ENCODE measurements at regions not wholly inside any gene's neighbourhood (a gene's known extent, or its start where the extent isn't known, plus 50 kb on each side); places are given as distances from the start of the nearest gene placed in this dataset.
"Not testable (repeated sequence)": the region's sequence is repeated elsewhere in the genome, so short reads cannot be mapped to it uniquely, and the experiment has no call there.

- no peak overlapping the region for H3K27ac ChIP-seq
- H3K9me3 ChIP-seq, result no peaks in the 10 kb centered on the region
- no peaks in the 10 kb centered on the region for H3K4me1 ChIP-seq
- DNase-seq, result no peak
- TF ChIP-seq CTCF (IDR thresholded peaks at IDR 0.05), result no peak
- no peak for TF ChIP-seq POLR2A (IDR thresholded peaks at IDR 0.05)
- H3K36me3 ChIP-seq, result no peaks in the 10 kb centered on the region
- no peaks in the 10 kb centered on the region for H3K27me3 ChIP-seq
- no peak overlapping the region for H3K4me3 ChIP-seq
- intact Hi-C loops (cut with DNase I; ENCODE audit: low total_unique reads), result no loop called here
These were observed 322.1 kb downstream of the FAM170A start for GRCh38 chr5:119951330-119951934.

DNA sequence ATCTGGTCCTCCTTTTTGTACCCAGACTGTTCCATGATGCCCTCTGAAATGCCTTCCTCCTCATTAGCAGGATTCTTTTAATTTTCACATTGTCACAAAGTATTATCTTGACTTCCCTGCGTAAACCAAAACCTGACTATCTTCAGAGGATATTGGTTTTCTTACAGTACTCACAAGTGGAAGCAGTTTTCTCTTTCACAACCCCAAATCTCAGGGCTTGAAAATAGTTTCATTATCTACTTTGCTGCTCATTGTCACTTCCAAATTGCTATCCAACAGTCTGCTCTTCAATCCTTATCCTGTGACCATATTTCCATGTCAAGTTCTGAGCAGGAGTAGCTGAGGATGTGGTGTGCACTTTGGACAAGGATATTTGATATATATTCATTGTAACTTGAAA lies 324.1 kb downstream of the FAM170A start:
- H3K27ac ChIP-seq, result no peak overlapping the region
- intact Hi-C loops (cut with DNase I; ENCODE audit: low total_unique reads), result no loop called here
- no peaks in the 10 kb centered on the region for H3K4me1 ChIP-seq

DNA sequence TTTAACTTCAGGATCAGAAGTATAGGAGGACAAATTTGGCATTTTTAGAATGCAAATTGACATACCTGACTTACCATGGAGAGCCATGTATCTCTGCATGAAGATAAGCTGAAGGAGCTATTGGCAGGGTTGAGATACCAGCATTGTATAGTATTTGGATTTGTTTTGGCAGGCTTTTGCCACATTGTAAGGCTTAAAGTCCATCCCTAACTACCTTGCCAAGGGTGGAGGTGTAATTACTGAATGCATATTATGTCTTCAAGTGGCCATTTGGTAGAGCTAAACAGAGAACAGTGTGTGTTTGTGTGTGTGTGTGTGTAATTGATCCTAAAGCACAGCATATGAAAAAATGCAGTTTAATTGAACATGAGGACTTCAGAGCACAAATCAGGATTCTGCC lies 324.7 kb downstream of the FAM170A start:
- TF ChIP-seq POLR2A (IDR thresholded peaks at IDR 0.05), result no peak
- intact Hi-C loops (cut with DNase I; ENCODE audit: low total_unique reads), result no loop called here
- no peaks in the 10 kb centered on the region for H3K27me3 ChIP-seq

More for the DNA sequence above, 324.1 kb downstream of the FAM170A start:
- H3K9me3 ChIP-seq, result no peaks in the 10 kb centered on the region
- no peak for DNase-seq
- no peak overlapping the region for H3K4me3 ChIP-seq
- no peaks in the 10 kb centered on the region for H3K27me3 ChIP-seq
- no peaks in the 10 kb centered on the region for H3K36me3 ChIP-seq
- TF ChIP-seq POLR2A (IDR thresholded peaks at IDR 0.05) (no peak), CTCF (IDR thresholded peaks at IDR 0.05) (no peak)

GRCh38 chr5:119961993-119962392 lies 332.6 kb downstream of the FAM170A start:
- Histone ChIP-seq H3K9me3 (no peaks in the 10 kb centered on the region), H3K4me1 (no peaks in the 10 kb centered on the region), H3K27me3 (no peaks in the 10 kb centered on the region), H3K27ac (no peak overlapping the region), H3K4me3 (no peak overlapping the region), H3K36me3 (no peaks in the 10 kb centered on the region)
- no peak for DNase-seq
- intact Hi-C loops (cut with DNase I; ENCODE audit: low total_unique reads), result no loop called here
- no peak for TF ChIP-seq POLR2A (IDR thresholded peaks at IDR 0.05)
- TF ChIP-seq CTCF (IDR thresholded peaks at IDR 0.05), result no peak

More for the DNA sequence above, 324.7 kb downstream of the FAM170A start:
- H3K4me3 ChIP-seq, result no peak overlapping the region
- no peak overlapping the region for H3K27ac ChIP-seq
- no peaks in the 10 kb centered on the region for H3K36me3 ChIP-seq
- H3K9me3 ChIP-seq, result no peaks in the 10 kb centered on the region
- no peak for DNase-seq
- H3K4me1 ChIP-seq, result no peaks in the 10 kb centered on the region

DNA sequence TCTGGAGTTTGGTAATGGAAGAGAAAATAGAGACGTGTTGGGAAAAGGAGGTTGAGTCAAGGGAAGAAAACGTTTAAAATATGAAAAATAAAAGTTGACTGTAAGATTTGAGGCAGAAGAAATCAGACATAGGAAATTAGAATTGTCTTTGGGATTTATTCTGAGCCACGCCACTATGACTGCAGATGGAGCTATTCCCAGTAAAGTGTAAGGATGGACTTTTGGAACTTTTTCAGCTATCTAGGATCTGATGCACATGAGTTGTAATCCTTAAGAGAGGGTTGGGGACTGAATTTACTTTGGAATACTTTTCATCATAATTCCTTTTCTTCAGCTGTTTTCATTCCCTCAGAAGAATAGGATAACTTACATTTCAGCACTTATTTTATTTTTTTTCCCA lies 336.7 kb downstream of the FAM170A start:
- Histone ChIP-seq H3K27ac (no peak overlapping the region), H3K9me3 (no peaks in the 10 kb centered on the region), H3K4me1 (no peaks in the 10 kb centered on the region), H3K36me3 (no peaks in the 10 kb centered on the region), H3K27me3 (no peaks in the 10 kb centered on the region), H3K4me3 (no peak overlapping the region)
- TF ChIP-seq CTCF (IDR thresholded peaks at IDR 0.05), result no peak
- TF ChIP-seq POLR2A (IDR thresholded peaks at IDR 0.05), result no peak
- no peak for DNase-seq
- intact Hi-C loops (cut with DNase I; ENCODE audit: low total_unique reads), result no loop called here

- no peak overlapping the region for H3K27ac ChIP-seq
- H3K9me3 ChIP-seq, result no peaks in the 10 kb centered on the region
- H3K27me3 ChIP-seq, result no peaks in the 10 kb centered on the region
- no peak overlapping the region for H3K4me3 ChIP-seq
- TF ChIP-seq POLR2A (IDR thresholded peaks at IDR 0.05), result no peak
- no peak for TF ChIP-seq CTCF (IDR thresholded peaks at IDR 0.05)
- H3K36me3 ChIP-seq, result no peaks in the 10 kb centered on the region
- no peaks in the 10 kb centered on the region for H3K4me1 ChIP-seq
- intact Hi-C loops (cut with DNase I; ENCODE audit: low total_unique reads), result no loop called here
- no peak for DNase-seq
These were observed 339.3 kb downstream of the FAM170A start for GRCh38 chr5:119968690-119969089.

DNA sequence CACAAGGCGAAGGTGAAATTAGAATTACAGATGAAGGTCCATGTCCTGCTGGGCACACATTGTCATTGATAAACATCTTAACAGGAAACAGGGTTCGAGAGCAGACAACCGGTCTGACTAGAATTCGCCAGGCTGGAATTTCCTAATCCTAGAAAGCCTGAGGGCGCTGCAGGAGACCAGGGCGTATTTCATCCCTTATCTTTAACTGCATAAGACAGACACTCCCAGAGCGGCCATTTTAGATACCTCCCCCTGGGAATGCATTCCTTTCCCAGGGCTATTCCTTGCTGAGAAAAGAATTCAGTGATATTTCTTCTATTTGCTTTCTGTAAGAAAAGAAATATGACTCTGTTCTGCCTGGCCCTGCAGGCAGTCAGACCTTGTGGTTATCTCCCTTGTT lies 357.7 kb downstream of the FAM170A start:
- intact Hi-C loops (cut with DNase I; ENCODE audit: low total_unique reads); DNase-seq; H3K4me1 ChIP-seq; H3K4me3 ChIP-seq; H3K27ac ChIP-seq; H3K36me3 ChIP-seq; H3K27me3 ChIP-seq; H3K9me3 ChIP-seq: not testable (repeated sequence)

Measured in uterus (tissue), 3 donors.